Stimulated activated CD4-positive, alpha-beta T cell treated with anti-CD3 and anti-CD28 coated beads, Interleukin-12 subunit alpha, Interleukin-12 subunit beta, amount 100 ng/mL, for 48 hours (primary cell): ENCODE measurements at regions not wholly inside any gene's neighbourhood (a gene's known extent, or its start where the extent isn't known, plus 50 kb on each side); places are given as distances from the start of the nearest gene placed in this dataset.
A peak's percentile ranks its signal among the peaks of the same experiment; 100 is the strongest.

ENCODE experiments used
- DNase-seq, 3 donors: peaks; one replicate each; pipeline ENCODE4 v3.0.0-alpha.2; 2020; ENCODE audit warnings: low read depth in 2 of 3, low spot score in 1 of 3

DNA sequence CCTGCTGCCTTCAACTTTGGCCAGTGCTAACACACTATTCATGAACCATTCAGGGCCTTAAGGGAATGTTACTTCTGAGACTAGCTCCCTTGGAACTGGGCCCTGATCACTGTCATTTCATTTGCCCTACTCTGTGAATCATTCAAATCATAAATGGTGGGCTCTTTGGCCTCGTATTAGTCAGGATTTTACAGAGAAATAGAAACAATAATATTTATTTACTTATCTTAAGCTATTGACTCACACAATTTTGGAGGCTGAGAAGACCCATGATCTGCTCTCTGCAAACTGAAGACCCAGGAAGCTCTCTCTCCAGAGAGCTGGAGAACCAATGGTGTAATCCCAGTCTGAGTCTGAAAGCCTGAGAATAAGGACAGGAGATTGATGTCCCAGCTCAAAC is 398.5 kb downstream of the LRIG3 start:
- DNase-seq, result no peak

DNA sequence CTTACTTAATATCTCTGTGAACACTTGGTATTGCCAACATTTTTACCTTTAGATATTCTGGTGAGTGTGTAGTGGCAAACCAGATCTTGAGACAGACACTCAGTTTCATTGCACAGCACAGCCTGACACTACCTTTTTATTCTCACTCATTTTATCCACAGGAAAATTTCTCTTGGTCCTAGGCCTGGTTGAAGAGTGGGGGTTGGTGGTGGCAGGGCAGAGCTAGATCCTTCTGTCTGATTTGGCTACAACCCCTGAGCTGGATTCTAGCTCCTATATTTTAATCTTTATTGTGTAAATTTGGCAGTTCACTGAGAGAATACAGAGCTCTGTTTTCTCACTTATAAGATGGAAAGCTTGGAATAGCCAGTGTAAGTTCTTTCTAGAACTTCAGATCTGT is 396.9 kb downstream of the LRIG3 start:
- DNase-seq, result no peak

DNA sequence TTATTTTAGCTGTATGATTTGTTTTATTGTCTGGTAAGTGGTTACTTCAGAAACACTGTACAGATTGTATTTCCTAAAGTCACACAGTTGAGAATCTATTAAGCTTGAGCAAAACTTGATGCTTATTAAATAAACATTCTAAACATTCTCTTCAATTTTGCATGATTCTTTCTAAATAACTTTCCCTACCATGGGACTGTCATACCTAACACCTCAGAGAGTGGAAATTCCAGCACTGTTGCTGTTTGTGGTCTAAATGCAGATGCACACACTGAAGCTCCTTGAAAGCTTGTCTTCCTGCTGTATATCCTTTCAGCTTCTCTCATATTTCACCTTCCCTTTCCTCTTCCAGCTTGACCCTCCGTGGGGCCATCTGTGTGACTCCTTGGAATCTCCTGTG is 392.0 kb downstream of the LRIG3 start:
- DNase-seq, result no peak

DNA sequence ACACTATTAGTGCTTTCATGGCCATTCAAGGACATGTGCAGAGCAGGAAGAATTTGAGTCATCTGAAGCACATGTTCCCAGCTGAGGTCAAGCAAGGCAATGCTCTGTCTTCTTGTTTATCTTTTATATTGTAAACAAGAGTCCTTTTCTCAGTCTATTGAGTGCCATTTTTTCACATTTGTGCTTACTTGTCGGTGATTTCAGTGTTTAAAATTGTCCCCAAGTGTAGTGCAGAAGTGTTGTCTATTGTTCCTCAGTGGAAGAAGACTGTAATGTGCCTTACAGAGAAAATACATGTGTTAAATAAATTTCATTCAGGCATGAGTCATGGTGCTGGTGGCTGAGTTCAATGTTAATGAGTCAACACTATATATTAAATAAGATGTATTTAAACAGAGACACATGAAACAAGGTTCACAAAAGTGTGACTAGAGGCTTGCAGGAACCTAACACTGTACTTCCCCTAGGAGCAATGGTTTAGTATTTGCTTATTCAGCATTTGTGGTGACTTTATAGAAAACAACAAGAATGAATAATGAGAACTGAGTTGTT is 391.1 kb downstream of the LRIG3 start:
- no peak for DNase-seq

DNA sequence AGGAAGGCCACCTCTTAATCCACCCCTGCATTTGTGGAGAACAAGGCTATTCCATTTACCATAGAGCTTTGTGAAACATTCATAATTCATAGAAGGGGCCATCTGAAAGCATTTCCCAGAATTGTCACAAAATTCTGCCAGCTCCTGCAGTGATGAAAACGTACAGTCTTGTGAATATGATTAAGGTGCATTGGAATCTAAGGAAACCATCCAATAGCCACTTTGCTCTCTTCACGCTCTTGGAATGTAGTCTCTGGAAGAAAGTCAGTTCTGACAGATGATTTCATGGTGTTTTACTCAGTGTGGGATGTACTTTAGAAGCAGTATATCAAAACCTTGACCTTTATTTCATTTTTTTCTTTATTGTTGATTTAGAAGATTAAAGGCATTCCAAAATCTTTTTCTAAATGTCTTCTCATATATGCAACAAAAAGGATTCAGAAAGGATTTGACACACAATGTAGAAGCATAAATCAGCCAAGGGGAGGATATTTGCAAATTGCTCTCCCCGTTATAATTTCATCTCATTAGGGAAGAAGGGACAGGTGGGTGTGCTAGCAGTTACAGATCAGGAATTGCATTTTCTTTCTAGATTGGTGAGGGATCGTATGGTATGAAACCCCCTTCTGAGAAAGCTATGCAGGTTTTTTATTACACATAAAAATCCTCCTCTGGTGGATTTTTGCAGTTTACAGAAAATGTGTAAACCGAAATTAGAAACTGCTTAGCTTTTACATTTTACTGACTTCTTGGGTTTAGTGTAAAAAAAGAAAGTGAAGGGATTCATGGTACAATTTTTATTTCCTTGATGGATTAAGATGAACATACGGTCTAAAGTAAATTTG is 390.2 kb downstream of the LRIG3 start:
- no peak for DNase-seq

DNA sequence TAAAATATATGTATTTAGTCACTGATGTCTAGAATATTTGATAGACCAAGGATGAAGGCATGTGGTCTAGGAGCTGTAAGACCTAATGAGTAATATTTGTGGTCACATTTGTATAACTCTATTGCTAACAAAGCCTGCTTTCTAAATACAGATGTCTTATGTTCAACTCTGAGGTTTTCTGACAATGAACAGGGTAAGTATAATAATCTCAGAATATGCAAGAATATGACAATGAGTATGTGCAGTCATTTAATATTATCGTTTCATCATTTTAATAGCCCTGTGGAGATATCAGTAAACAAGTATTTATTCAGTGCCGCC is 389.6 kb downstream of the LRIG3 start:
- no peak for DNase-seq

DNA sequence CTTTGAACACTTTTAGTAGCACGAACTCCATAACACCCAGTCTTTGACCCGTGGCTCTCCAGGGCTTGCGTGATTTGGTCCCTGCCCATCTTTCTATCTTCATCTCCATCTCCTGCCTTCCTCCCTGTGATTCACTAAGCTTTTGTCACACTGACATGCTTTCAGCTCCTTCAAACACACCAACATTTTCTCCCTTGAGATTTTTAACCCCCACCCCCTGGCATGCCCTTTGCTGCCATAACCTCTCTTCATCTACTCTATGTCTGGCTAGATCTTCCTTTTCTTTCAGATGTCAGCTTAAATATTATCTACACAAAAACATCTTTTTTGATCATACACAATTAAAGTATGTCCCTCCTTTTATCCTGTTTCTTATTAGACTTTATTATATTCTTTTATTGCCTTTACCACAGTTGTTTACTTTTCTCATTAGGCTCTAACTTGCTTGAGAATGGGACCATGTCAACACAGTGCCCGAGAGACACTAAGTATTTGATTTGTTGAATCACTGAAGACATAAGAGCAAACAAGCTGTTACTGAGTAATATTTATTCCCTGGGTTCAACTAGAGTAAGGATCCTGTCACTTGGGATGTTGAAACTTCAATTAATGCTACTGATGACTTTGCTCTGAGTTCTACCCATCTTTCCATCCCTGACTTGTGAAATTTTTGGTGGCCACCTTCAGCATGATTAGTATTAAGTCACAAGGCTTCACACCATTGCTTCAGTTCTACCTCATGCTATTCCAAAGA is 387.3 kb downstream of the LRIG3 start:
- no peak for DNase-seq

DNA sequence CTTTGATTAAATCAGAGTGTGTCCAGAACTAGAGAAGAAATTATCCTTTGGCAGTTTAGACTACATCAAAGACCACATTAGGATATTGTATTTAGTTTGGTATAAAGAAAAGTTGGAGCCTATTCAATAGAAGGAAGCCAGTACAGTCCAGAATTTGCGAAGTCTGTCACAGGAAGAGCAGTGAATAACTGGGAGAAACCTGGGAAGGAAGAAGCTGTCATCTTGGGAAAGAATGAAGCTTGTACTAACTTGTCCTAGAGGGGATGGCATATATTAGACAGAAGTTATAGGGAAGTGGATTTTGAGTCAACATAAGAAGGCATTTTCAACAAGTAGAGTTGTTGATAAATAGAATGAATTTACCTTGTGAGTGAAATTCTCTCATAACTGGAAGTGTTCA is 386.7 kb downstream of the LRIG3 start:
- no peak for DNase-seq

DNA sequence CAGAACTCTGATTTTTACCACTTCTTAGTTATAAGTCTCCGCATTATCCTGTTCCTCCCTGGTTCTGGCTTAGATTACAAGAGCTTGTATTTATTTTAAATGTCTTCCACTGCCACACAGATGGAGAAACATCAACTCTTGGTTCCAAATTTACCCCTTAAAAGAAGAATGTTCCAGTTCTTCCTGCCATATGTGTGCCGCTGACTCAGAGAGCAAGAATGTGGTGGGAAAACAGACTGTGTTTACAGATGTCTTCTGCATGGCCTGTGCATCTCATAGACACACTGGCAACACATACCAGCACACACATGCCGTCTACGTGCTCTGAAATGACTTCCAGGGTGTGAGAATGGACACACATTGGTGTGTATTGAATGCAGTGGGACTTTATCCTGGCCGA is 383.0 kb downstream of the LRIG3 start:
- DNase-seq, result no peak

DNA sequence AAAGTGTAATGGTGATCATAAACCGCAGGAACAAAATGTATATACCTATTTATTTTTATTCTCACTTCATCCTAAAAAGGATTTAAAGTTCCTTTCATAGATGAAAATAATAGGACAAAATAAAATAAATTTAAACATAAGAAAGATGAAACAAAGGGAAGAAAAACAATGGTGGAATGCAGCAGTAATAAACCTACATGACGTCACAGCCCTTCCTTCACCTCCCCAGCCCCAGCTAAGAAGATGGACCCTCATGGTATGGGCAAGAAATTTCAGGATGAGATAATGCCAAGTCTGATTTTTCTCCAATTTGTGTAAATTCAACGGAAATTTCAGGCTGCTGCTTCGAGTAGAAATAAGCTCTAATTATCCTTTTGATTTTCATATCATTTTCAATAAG is 381.0 kb downstream of the LRIG3 start:
- no peak for DNase-seq

DNA sequence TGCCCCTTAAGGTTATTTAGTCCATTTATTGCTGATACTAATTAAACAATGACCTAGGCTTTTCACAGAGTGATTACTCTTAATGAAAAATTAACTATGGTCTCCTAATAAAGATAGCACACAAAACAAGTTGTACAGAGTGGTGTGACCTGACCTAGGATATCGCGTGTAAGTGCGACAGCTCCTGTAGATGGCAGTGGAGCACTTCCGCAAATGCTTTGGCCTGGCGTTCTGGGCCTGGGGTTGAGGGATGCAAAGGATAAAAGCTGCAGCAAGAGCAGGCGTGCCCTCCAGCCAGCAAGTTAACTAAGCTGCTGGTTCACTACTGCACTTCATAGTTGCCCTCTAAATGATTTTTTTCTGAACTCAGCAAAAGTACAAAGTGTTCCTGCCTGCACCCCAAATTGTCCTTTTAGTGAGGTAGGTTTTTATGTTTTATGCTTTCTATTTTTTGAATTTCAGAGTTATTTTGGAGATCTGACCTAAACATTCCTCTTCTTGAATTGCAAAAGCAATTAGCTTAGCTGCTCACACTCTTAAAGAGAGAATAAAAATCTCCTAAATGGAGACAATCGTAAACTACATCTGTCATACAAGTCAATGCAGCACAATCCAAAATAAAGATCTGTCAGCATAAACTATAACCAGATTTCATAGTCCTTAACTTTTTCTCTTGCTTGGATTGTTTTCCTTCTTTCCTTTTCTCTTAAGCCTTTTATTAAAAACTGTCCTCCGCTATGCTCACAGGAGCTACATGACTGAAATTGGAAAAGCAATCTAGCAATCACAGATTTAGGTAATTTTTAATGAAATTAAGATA is 379.6 kb downstream of the LRIG3 start:
- DNase-seq, result peak; percentile 2 to 13 (median 6)

DNA sequence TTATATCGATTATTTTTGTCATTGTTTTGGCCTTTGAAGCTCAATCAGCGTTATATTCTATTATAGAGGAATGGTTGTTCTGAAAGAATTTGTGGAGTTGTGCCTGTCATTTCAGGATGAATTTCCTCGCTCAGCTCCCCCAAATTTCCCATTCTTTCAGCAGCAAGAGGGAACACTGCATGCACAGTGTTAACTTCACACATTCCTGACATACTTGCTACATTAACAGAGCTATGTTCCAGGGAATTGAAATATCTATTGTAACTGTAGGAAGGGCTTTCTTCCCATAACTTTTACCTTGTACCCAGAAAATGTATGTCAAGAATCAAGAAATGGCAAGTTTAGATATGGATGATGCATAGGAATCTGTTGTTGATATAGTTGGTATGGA is 379.0 kb downstream of the LRIG3 start:
- no peak for DNase-seq

DNA sequence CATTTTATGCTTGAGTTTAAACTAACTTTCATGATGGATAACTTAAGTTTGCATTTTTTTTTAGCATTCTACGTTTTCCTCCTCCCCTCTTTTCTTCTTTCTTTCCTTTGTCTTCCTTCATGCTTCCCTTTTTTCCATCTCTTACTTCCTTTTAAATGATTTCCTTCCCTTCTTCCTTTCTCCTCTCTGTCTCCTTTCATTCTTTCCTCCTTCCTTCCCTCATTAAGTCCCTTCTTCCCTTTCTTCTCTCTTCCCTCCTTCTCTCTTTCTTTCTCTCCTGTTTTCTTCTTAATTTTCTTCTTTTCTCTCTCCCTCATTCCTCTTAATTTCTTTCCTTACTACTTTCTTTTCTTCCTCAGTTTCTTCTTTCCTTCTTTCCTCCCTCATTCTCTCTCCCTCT is 376.0 kb downstream of the LRIG3 start:
- no peak for DNase-seq

DNA sequence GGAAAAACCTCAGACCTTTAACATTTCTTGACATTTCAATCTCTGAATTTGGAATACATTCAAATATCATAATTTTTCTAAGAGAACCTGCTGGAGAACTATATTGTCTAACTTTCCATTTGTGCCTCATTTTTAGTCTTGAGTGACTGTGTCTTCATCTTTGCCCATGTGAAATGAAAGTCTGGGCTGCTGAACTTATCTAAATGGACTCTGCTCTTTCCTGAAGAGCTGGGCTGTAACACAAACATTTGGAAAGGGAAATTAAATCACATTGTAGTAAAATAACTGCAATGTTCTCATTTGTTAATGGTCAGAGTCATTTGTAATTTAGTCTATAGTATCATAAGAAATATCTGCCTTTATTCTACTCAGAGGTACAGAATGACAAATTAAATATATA is 373.1 kb downstream of the LRIG3 start:
- no peak for DNase-seq

DNA sequence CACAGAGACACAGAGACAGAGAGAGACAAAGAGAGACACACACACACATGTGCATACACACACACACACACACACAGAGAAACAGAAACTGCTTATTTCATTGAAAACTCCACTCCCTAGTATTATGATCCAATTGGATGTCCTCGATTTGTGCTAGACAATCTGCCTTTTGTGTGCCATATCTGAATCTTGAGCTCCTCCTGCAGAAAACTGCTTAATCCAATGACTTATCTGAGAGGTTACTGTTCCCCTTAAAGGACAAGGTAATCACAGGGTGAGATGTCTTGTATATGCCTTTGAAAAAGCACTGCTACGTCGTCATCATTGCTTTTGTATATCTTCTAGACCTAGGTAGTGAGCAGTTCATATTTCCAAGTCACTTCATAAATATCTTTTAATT is 371.5 kb downstream of the LRIG3 start:
- DNase-seq, result no peak

DNA sequence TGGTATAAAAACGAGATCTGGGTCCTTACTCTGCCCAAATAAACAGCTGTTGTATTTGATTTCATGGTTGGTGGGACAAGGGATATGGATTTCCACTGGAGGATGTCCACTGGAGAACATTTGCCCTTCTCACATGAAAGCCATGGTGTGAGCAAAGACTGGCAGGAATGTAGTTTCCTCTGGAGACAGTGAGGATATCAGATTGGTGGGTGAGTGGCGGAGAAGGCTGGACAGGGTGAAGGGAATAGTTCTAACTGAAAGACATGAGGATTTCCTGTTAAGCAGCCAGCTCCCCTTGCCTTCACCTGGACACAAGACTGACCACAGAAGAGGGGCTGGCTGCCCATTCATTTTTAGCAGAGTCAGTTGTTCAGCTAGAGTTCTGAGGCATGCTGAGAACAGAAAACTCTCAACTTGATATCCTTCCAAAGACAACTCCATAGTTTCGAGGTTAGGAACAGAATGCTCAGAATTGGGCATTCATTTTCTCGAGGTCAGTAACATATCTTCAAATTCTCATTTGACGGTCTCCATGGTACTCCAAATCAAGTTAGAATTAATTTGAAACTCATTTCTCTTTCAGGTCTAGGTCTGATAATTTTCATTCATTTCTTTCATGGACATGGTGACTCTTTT is 365.7 kb downstream of the LRIG3 start:
- no peak for DNase-seq

DNA sequence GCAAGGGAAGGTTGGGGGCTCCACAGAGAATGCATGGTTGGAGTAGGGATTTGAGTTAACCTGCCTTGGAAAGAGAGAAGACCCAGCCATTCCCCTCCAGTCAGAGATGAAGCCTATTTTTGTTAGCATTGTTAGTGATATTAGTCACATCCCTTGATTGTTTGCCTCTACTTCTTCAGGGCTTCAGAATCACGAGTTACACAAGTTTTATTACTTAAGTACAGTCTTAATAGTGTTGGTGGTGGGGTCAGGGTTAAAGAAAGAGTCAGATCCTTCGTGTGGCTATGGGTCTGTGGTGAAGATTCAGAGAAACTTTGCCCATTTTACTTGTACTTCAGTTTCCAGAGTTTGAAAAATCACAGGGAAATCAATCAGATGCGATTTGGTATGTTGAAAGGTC is 363.1 kb downstream of the LRIG3 start:
- no peak for DNase-seq

DNA sequence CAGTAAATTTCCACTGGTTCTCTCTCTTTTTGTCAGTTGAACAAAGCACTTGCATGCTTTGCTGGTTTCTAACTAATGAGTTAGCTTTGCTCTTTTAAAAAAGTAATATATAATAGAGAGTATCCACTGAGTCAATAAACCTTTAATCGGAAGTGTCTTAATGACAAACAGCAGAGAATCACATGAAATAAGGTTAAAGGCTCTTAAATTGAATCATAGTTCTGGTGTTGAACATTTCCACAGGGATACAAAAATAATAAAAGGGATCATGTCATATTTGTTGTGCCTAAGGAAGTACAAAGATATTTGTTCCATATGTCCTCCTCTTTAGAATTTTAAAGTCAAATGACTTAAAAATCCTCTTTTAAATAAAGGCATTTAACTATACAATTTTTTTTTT is 362.6 kb downstream of the LRIG3 start:
- DNase-seq, result no peak

DNA sequence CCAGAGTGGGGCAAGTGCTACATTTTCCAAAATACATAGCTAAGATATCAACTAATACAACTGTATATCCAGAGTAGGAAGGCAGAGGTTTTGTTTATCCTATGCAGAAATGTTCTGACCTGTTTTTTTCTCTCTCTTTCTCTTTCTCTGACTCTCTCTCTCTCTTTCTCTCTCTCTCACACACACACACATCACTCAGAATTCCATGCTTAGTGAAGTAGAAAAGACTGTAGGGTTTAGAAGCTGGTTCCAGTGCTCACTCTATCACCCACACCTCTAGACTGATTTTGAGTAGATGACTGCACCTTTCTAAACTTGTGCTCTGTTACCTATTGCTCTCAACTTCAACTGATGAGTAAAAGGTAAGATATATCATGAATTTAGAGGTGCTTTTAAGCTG is 356.7 kb downstream of the LRIG3 start:
- DNase-seq, result no peak

DNA sequence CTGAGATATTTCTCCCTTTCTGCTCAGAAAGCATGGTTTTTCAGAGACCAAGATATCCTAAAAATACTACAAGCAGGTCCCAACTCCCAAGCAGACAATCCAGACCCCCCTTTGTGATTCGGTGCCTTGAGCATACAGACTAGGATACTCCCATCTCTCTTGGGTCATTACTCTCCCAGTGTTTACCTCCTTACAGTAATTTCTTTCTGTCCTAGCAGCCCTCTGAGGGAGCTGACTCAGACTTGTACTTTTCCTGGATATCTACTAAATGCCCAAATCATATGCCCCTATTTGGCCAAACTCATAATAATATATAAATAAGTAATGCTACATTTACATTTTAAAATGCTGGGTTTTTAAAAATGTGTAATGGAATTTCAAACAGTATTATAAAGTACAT is 355.6 kb downstream of the LRIG3 start:
- DNase-seq, result no peak

DNA sequence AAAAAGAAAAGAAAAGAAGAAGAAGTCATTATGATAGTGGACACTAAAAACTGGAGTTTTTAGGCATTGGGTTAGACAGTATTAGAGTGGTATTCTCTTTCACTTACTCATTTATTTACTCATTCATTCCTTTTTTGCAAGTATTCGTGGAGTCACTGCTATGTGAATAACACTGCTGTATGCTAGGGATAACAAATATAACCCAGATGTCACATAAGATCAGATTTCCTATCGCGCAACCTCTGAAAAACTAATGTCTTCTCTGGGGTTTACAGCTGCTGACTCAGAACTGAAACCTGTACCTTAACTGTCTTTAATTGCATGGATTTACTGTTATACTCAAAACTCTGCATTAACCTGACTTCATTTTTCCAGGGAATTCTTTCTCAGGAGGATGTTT is 353.7 kb downstream of the LRIG3 start:
- no peak for DNase-seq
